ENCODE measurements at regions not wholly inside any gene's neighbourhood (a gene's known extent, or its start where the extent isn't known, plus 50 kb on each side); places are given as distances from the start of the nearest gene placed in this dataset.

- no peak overlapping the region for H3K4me3 Mint-ChIP-seq
- H3K27me3 Mint-ChIP-seq = peaks cover 16% of the 10 kb centered on the region
- H3K36me3 Mint-ChIP-seq (ENCODE audit: low read depth) = peaks cover 1% of the 10 kb centered on the region
- ChIA-PET POLR2A (no interaction called here), CTCF (no interaction called here)
- DNase-seq (no peak), ATAC-seq (ENCODE audit: low read depth) (no peak)
- peaks cover 10% of the 10 kb centered on the region for H3K9me3 Mint-ChIP-seq
- intact Hi-C loops (cut with micrococcal nuclease) = no loop called here
- H3K27ac Mint-ChIP-seq = no peak overlapping the region
- no peaks in the 10 kb centered on the region for H3K4me1 Mint-ChIP-seq
- TF ChIP-seq CTCF (IDR thresholded peaks at IDR 0.05) = no peak
Observed at GRCh38 chr3:141669434-141669833, 68.7 kb upstream of the RNF7 start.

- POLR2A ChIA-PET = no interaction called here
- Mint-ChIP-seq H3K27me3 (peaks cover 5% of the 10 kb centered on the region), H3K36me3 (ENCODE audit: low read depth) (no peaks in the 10 kb centered on the region), H3K4me1 (peaks cover 13% of the 10 kb centered on the region), H3K4me3 (no peak overlapping the region), H3K9me3 (no peaks in the 10 kb centered on the region), H3K27ac (no peak overlapping the region)
- ATAC-seq (ENCODE audit: low read depth) (no peak), DNase-seq (no peak)
- no peak for TF ChIP-seq CTCF (IDR thresholded peaks at IDR 0.05)
- intact Hi-C loops (cut with micrococcal nuclease) = no loop called here
- CTCF ChIA-PET = no interaction called here
Observed at GRCh38 chr3:141677701-141678100, 60.4 kb upstream of the RNF7 start.

- Mint-ChIP-seq H3K4me1 (peaks cover 13% of the 10 kb centered on the region), H3K36me3 (ENCODE audit: low read depth) (no peaks in the 10 kb centered on the region), H3K27me3 (no peaks in the 10 kb centered on the region), H3K9me3 (no peaks in the 10 kb centered on the region), H3K27ac (no peak overlapping the region), H3K4me3 (no peak overlapping the region)
- ATAC-seq (ENCODE audit: low read depth) (no peak), DNase-seq (no peak)
- POLR2A ChIA-PET = interaction anchor here (0.6 to 0.7 kb wide), 2 partner anchors 11 to 414 kb away, joined by 5 to 9 read pairs; no protein-coding TSS in a partner anchor
- no peak for TF ChIP-seq CTCF (IDR thresholded peaks at IDR 0.05)
- intact Hi-C loops (cut with micrococcal nuclease) = no loop called here
- CTCF ChIA-PET = no interaction called here
Observed at GRCh38 chr3:141680620-141681389, 57.3 kb upstream of the RNF7 start.

GRCh38 chr3:141681390-141681780 is 56.7 kb upstream of the RNF7 start:
- H3K4me3 Mint-ChIP-seq = no peak overlapping the region
- CTCF ChIA-PET = no interaction called here

GRCh38 chr3:141682007-141682406 is 56.1 kb upstream of the RNF7 start:
- DNase-seq = no peak
- POLR2A ChIA-PET = no interaction called here
- intact Hi-C loops (cut with micrococcal nuclease) = no loop called here
- no peak overlapping the region for H3K4me3 Mint-ChIP-seq
- H3K9me3 Mint-ChIP-seq = no peaks in the 10 kb centered on the region
- H3K36me3 Mint-ChIP-seq (ENCODE audit: low read depth) = no peaks in the 10 kb centered on the region
- no peak for ATAC-seq (ENCODE audit: low read depth)
- CTCF ChIA-PET = no interaction called here
- TF ChIP-seq CTCF (IDR thresholded peaks at IDR 0.05) = no peak
- H3K27me3 Mint-ChIP-seq = no peaks in the 10 kb centered on the region
- H3K27ac Mint-ChIP-seq = no peak overlapping the region
- H3K4me1 Mint-ChIP-seq = peaks cover 21% of the 10 kb centered on the region

More at GRCh38 chr3:141681390-141681780, 56.7 kb upstream of the RNF7 start:
- Mint-ChIP-seq H3K27me3 (no peaks in the 10 kb centered on the region), H3K4me1 (peaks cover 16% of the 10 kb centered on the region), H3K36me3 (ENCODE audit: low read depth) (no peaks in the 10 kb centered on the region), H3K27ac (no peak overlapping the region), H3K9me3 (no peaks in the 10 kb centered on the region)
- DNase-seq = no peak
- intact Hi-C loops (cut with micrococcal nuclease) = no loop called here
- POLR2A ChIA-PET = no interaction called here
- TF ChIP-seq CTCF (IDR thresholded peaks at IDR 0.05) = no peak
- no peak for ATAC-seq (ENCODE audit: low read depth)

Measured in activated B cell treated with CpG ODN at 0.5 μM for 24 hours (primary cell).